ENCODE measurements at regions not wholly inside any gene's neighbourhood (a gene's known extent, or its start where the extent isn't known, plus 50 kb on each side); places are given as distances from the start of the nearest gene placed in this dataset.

DNA sequence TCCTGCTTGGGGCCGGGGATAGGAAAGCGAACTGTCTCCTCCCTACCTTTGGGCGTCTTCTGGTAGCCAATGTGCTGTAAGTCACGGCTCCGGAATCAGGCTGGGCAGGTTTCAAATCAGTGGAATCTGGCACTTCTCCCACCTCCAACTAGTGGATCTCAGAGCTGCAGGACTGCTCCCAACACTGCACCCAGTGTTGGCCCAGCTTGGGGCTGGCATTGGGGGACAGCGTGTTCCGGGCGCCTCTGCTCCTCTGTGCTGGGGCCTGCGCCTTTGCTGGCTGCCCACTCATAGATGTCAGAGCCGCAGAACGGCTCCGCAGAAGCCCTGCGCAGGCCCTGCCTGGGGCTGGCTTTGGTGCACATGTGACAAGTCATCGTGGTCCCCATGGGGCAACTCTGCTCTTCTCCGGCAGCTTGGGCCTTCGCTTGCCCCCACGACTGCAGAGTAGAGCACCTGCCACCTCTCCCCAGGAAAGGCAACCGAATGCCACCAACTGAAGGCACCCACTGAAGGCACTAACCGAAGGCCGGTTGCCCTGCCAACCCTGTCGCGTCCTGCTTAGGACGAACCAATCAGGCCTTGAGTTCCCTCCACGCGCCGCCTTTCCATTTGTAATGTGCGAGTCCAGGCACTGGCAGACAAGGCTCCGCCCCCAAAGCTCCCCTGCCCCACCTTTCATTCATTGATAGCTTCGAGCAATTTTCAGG lies 85.5 kb upstream of the ABI1 start:
- TF ChIP-seq, protein P1, sequence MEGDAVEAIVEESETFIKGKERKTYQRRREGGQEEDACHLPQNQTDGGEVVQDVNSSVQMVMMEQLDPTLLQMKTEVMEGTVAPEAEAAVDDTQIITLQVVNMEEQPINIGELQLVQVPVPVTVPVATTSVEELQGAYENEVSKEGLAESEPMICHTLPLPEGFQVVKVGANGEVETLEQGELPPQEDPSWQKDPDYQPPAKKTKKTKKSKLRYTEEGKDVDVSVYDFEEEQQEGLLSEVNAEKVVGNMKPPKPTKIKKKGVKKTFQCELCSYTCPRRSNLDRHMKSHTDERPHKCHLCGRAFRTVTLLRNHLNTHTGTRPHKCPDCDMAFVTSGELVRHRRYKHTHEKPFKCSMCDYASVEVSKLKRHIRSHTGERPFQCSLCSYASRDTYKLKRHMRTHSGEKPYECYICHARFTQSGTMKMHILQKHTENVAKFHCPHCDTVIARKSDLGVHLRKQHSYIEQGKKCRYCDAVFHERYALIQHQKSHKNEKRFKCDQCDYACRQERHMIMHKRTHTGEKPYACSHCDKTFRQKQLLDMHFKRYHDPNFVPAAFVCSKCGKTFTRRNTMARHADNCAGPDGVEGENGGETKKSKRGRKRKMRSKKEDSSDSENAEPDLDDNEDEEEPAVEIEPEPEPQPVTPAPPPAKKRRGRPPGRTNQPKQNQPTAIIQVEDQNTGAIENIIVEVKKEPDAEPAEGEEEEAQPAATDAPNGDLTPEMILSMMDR (conservative IDR thresholded peaks at IDR 0.05; ENCODE audit: low read length), result no peak
- no peak for TF ChIP-seq EZH2phosphoT487 (IDR thresholded peaks at IDR 0.05; ENCODE audit: borderline replicate concordance, low read depth, low read length)
- Histone ChIP-seq H3K4me1 (ENCODE audit: insufficient read depth, low read length, poor library complexity, severe bottlenecking) (no peaks in the 10 kb centered on the region), H3K79me2 (ENCODE audit: insufficient read depth, low read depth, low read length) (no peaks in the 10 kb centered on the region), H3K4me3 (ENCODE audit: low read depth, low read length, poor library complexity, severe bottlenecking) (no peak overlapping the region), H4K20me1 (ENCODE audit: insufficient read depth, low read length) (no peaks in the 10 kb centered on the region), H3K4me2 (ENCODE audit: low read length) (no peak overlapping the region), H3K9me2 (ENCODE audit: insufficient read depth, low read length) (no peaks in the 10 kb centered on the region), H2AFZ (ENCODE audit: low read length) (no peak overlapping the region), H3K9me3 (ENCODE audit: low read length) (no peaks in the 10 kb centered on the region; the same call in 1 of the 2 replicates), H3K27ac (ENCODE audit: low read depth, low read length, poor library complexity, severe bottlenecking) (no peak overlapping the region), H3K36me3 (ENCODE audit: insufficient read depth, low read length) (no peaks in the 10 kb centered on the region)
- BruUV-seq (replicated peaks), result no TSS peak
- ChIA-PET POLR2A (no interaction called here), CTCF (ENCODE audit: unreplicated experiment) (no interaction called here)
- DNase-seq (ENCODE audit: low spot score), result no peak
- intact Hi-C loops (cut with micrococcal nuclease; ENCODE audit: unreplicated experiment), result no loop called here

DNA sequence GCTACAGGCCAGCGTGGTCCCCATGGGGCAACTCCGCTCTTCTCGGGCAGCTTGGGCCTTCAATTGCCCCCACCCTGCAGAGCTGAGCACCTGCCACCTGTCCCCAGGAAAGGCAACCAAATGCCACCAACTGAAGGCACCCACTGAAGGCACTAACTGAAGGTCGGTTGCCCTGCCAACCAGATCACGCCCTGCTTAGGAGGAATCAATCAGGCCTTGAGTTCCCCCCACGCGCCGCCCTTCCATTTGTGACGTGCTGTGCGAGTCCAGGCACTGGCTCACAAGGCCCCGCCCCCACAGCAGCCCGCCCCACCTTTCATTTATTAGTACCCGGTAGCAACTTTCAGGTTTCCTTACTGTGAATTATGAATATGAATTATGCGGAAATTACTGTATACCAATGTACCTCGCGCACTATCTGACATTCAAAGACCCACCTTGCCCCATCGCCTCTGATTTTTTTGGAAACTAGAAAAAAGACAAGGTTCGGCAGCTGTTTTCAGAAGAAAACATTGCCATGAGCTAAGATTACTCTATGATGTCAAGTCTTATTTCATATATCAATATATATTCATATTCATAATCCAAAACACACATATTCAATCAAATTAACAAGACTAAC lies 83.6 kb upstream of the ABI1 start:
- no TSS peak for BruUV-seq (replicated peaks)
- H2AFZ ChIP-seq (ENCODE audit: low read length), result no peak overlapping the region
- H3K79me2 ChIP-seq (ENCODE audit: insufficient read depth, low read depth, low read length), result no peaks in the 10 kb centered on the region
- no peaks in the 10 kb centered on the region for H3K9me2 ChIP-seq (ENCODE audit: insufficient read depth, low read length)
- ChIA-PET CTCF (ENCODE audit: unreplicated experiment) (no interaction called here), POLR2A (no interaction called here)
- H3K4me2 ChIP-seq (ENCODE audit: low read length), result no peak overlapping the region
- no peaks in the 10 kb centered on the region for H3K36me3 ChIP-seq (ENCODE audit: insufficient read depth, low read length)
- H3K4me3 ChIP-seq (ENCODE audit: low read depth, low read length, poor library complexity, severe bottlenecking), result no peak overlapping the region
- no peaks in the 10 kb centered on the region for H3K9me3 ChIP-seq (ENCODE audit: low read length)
- DNase-seq (ENCODE audit: low spot score), result peak; percentile 18
- no peaks in the 10 kb centered on the region for H3K4me1 ChIP-seq (ENCODE audit: insufficient read depth, low read length, poor library complexity, severe bottlenecking)
- no peaks in the 10 kb centered on the region for H4K20me1 ChIP-seq (ENCODE audit: insufficient read depth, low read length)
- H3K27ac ChIP-seq (ENCODE audit: low read depth, low read length, poor library complexity, severe bottlenecking), result no peak overlapping the region
- no peak for TF ChIP-seq EZH2phosphoT487 (IDR thresholded peaks at IDR 0.05; ENCODE audit: borderline replicate concordance, low read depth, low read length)
- TF ChIP-seq, protein P1 (conservative IDR thresholded peaks at IDR 0.05; ENCODE audit: low read length), result no peak
- intact Hi-C loops (cut with micrococcal nuclease; ENCODE audit: unreplicated experiment), result loop anchor here (1.0 kb wide), 1 partner anchor 303 kb away; no protein-coding TSS in a partner anchor

DNA sequence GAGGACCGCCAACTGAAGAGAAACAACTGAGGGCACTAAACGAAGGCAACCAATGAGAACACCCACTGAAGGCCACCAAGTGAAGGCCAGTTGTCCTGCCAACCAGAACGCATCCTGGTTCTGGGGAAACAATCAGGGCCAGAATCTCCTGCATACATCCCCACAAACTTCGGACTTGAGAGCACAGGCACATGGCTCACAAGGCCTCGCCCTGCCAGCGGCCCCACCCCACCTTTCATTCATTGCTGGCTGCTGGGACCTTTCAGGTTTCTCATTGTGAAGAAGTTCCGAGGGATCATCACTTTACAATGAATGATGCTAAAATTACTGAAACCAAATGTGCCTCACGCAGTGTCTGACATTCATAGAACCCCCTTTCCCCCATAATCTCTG lies 79.2 kb upstream of the ABI1 start:
- Histone ChIP-seq H3K4me2 (ENCODE audit: low read length) (no peak overlapping the region), H4K20me1 (ENCODE audit: insufficient read depth, low read length) (no peaks in the 10 kb centered on the region), H3K9me3 (ENCODE audit: low read length) (no peaks in the 10 kb centered on the region), H2AFZ (ENCODE audit: low read length) (no peak overlapping the region), H3K9me2 (ENCODE audit: insufficient read depth, low read length) (no peaks in the 10 kb centered on the region), H3K4me1 (ENCODE audit: insufficient read depth, low read length, poor library complexity, severe bottlenecking) (no peaks in the 10 kb centered on the region), H3K27ac (ENCODE audit: low read depth, low read length, poor library complexity, severe bottlenecking) (no peak overlapping the region), H3K36me3 (ENCODE audit: insufficient read depth, low read length) (no peaks in the 10 kb centered on the region), H3K4me3 (ENCODE audit: low read depth, low read length, poor library complexity, severe bottlenecking) (no peak overlapping the region), H3K79me2 (ENCODE audit: insufficient read depth, low read depth, low read length) (no peaks in the 10 kb centered on the region)
- TF ChIP-seq EZH2phosphoT487 (IDR thresholded peaks at IDR 0.05; ENCODE audit: borderline replicate concordance, low read depth, low read length), result no peak
- TF ChIP-seq, protein P1 (conservative IDR thresholded peaks at IDR 0.05; ENCODE audit: low read length), result no peak
- intact Hi-C loops (cut with micrococcal nuclease; ENCODE audit: unreplicated experiment), result no loop called here
- no peak for DNase-seq (ENCODE audit: low spot score)
- CTCF ChIA-PET (ENCODE audit: unreplicated experiment), result no interaction called here
- BruUV-seq (replicated peaks), result no TSS peak
- POLR2A ChIA-PET, result interaction anchor here (0.6 kb wide), 1 partner anchor 103 kb away, joined by 6 read pairs; no protein-coding TSS in a partner anchor

Measured in OCI-LY7 (cell line).